Neural progenitor cell (in vitro differentiated cells): ENCODE measurements at regions not wholly inside any gene's neighbourhood (a gene's known extent, or its start where the extent isn't known, plus 50 kb on each side); places are given as distances from the start of the nearest gene placed in this dataset.

Experiments
- DNase-seq: peaks from one replicate; pipeline ENCODE4 v3.0.0-alpha.2; 2016; ENCODE audit warnings: low spot score
- H2AFZ ChIP-seq: fragments of 200-600 bp; sonication (generic); replicated peaks from 2 replicates; pipeline ENCODE4 v1.6.1; 2016; ENCODE audit warnings: antibody characterized with exemption
- H3F3A ChIP-seq: fragments of 200-600 bp; sonication (generic); 2 replicates; pipeline ENCODE4 v1.6.1; 2016; ENCODE audit warnings: antibody characterized with exemption, low read depth
- H3K27ac ChIP-seq: fragments of 200-600 bp; sonication (generic); 2 replicates; pipeline ENCODE4 v1.5.1; 2016; ENCODE audit warnings: mild to moderate bottlenecking
- H3K27me3 ChIP-seq: fragments of 200-600 bp; sonication (generic); 2 replicates; pipeline ENCODE4 v1.6.1; 2016; ENCODE audit warnings: mild to moderate bottlenecking, moderate library complexity
- H3K36me3 ChIP-seq: fragments of 200-600 bp; sonication (generic); 2 replicates; pipeline ENCODE4 v1.5.1; 2016
- H3K4me1 ChIP-seq: fragments of 200-600 bp; sonication (generic); 2 replicates; pipeline ENCODE4 v1.6.1; 2016; ENCODE audit warnings: mixed run types
- H3K4me2 ChIP-seq: fragments of 200-600 bp; sonication (generic); 2 replicates; pipeline ENCODE4 v1.6.1; 2016
- H3K4me3 ChIP-seq: fragments of 200-600 bp; sonication (generic); 2 replicates; pipeline ENCODE4 v1.5.1; 2016
- H3K79me2 ChIP-seq: fragments of 200-600 bp; sonication (generic); 2 replicates; pipeline ENCODE4 v1.6.1; 2016; ENCODE audit warnings: low read depth
- H3K9ac ChIP-seq: fragments of 200-600 bp; sonication (generic); 2 replicates; pipeline ENCODE4 v1.6.1; 2016
- H3K9me3 ChIP-seq: fragments of 200-600 bp; sonication (generic); 2 replicates; pipeline ENCODE4 v1.5.1; 2016; ENCODE audit warnings: low read depth
- H4K20me1 ChIP-seq: fragments of 200-600 bp; sonication (generic); 2 replicates; pipeline ENCODE4 v1.6.1; 2016; ENCODE audit warnings: low read depth
- H3K27ac Mint-ChIP-seq: 3 replicates; pipeline ENCODE4 v1.8.0; 2021; ENCODE audit warnings: mixed read lengths
- H3K27me3 Mint-ChIP-seq: 2 replicates; pipeline ENCODE4 v1.8.0; 2022; ENCODE audit warnings: low read depth, mild to moderate bottlenecking, inconsistent platforms, moderate library complexity, mixed read lengths; ENCODE audit not compliant: insufficient read depth
- H3K36me3 Mint-ChIP-seq: 3 replicates; pipeline ENCODE4 v1.8.0; 2021; ENCODE audit warnings: mixed read lengths
- H3K4me1 Mint-ChIP-seq: 3 replicates; pipeline ENCODE4 v1.8.0; 2021; ENCODE audit warnings: mixed read lengths
- H3K4me3 Mint-ChIP-seq: 3 replicates; pipeline ENCODE4 v1.8.0; 2021; ENCODE audit warnings: mild to moderate bottlenecking, moderate library complexity, mixed read lengths
- H3K9me3 Mint-ChIP-seq: 3 replicates; pipeline ENCODE4 v1.8.0; 2020; ENCODE audit warnings: mixed read lengths
- CTCF ChIP-seq: fragments of 200-600 bp; sonication (generic); IDR thresholded peaks from 2 replicates; pipeline ENCODE4 v1.5.1; 2017; ENCODE audit warnings: antibody characterized with exemption, mild to moderate bottlenecking
- EZH2 ChIP-seq: fragments of 200-600 bp; sonication (generic); IDR thresholded peaks from 2 replicates; pipeline ENCODE4 v1.6.1; 2017; ENCODE audit warnings: antibody characterized with exemption, mild to moderate bottlenecking, moderate library complexity
- EZH2phosphoT487 ChIP-seq: fragments of 200-600 bp; sonication (generic); IDR thresholded peaks from 2 replicates; pipeline ENCODE4 v1.6.1; 2017; ENCODE audit warnings: antibody characterized with exemption

GRCh38 chr9:105172436-105172835 is 72.0 kb upstream of the SLC44A1 start:
- Histone ChIP-seq H4K20me1 (no peaks in the 10 kb centered on the region), H3K79me2 (no peaks in the 10 kb centered on the region), H3K4me2 (no peak overlapping the region), H3K9me3 (no peaks in the 10 kb centered on the region), H3K4me3 (no peak overlapping the region), H3K27ac (no peak overlapping the region), H3F3A (peaks cover 12% of the 10 kb centered on the region), H2AFZ (no peak overlapping the region), H3K4me1 (peaks cover 20% of the 10 kb centered on the region), H3K36me3 (no peaks in the 10 kb centered on the region), H3K9ac (no peak overlapping the region), H3K27me3 (no peaks in the 10 kb centered on the region)
- H3K36me3 Mint-ChIP-seq: no peaks in the 10 kb centered on the region
- no peak overlapping the region for H3K27ac Mint-ChIP-seq
- no peaks in the 10 kb centered on the region for H3K9me3 Mint-ChIP-seq
- no peak for DNase-seq
- no peak overlapping the region for H3K4me3 Mint-ChIP-seq
- TF ChIP-seq EZH2: no peak
- TF ChIP-seq CTCF: no peak
- no peak for TF ChIP-seq EZH2phosphoT487
- peaks cover 12% of the 10 kb centered on the region for H3K4me1 Mint-ChIP-seq
- H3K27me3 Mint-ChIP-seq: peaks cover 3% of the 10 kb centered on the region

- no peak for TF ChIP-seq EZH2phosphoT487
- TF ChIP-seq CTCF: no peak
- no peak for TF ChIP-seq EZH2
- Histone ChIP-seq H3K27me3 (no peaks in the 10 kb centered on the region), H4K20me1 (no peaks in the 10 kb centered on the region), H2AFZ (no peak overlapping the region), H3F3A (peaks cover 12% of the 10 kb centered on the region), H3K4me1 (peaks cover 20% of the 10 kb centered on the region), H3K9me3 (no peaks in the 10 kb centered on the region), H3K79me2 (no peaks in the 10 kb centered on the region), H3K4me3 (no peak overlapping the region), H3K4me2 (peak overlapping the region; percentile 20), H3K36me3 (no peaks in the 10 kb centered on the region), H3K27ac (no peak overlapping the region), H3K9ac (no peak overlapping the region)
- H3K4me1 Mint-ChIP-seq: peaks cover 12% of the 10 kb centered on the region
- no peak overlapping the region for H3K27ac Mint-ChIP-seq
- H3K4me3 Mint-ChIP-seq: no peak overlapping the region
- H3K36me3 Mint-ChIP-seq: no peaks in the 10 kb centered on the region
- H3K27me3 Mint-ChIP-seq: peaks cover 2% of the 10 kb centered on the region
- peak; percentile 74 for DNase-seq
- H3K9me3 Mint-ChIP-seq: no peaks in the 10 kb centered on the region
Observed at GRCh38 chr9:105173306-105173705, 71.1 kb upstream of the SLC44A1 start.

GRCh38 chr9:105173826-105174225 is 70.6 kb upstream of the SLC44A1 start:
- no peak overlapping the region for H3K27ac ChIP-seq
- no peaks in the 10 kb centered on the region for H3K79me2 ChIP-seq
- peaks cover 12% of the 10 kb centered on the region for H3F3A ChIP-seq
- no peak overlapping the region for H3K9ac ChIP-seq
- peaks cover 20% of the 10 kb centered on the region for H3K4me1 ChIP-seq
- H3K27me3 Mint-ChIP-seq: peaks cover 2% of the 10 kb centered on the region
- H3K36me3 ChIP-seq: no peaks in the 10 kb centered on the region
- H3K9me3 ChIP-seq: no peaks in the 10 kb centered on the region
- no peaks in the 10 kb centered on the region for H3K36me3 Mint-ChIP-seq
- TF ChIP-seq EZH2phosphoT487 (no peak), CTCF (no peak), EZH2 (no peak)
- no peak overlapping the region for H3K27ac Mint-ChIP-seq
- H3K4me3 ChIP-seq: no peak overlapping the region
- H3K4me2 ChIP-seq: peak overlapping the region; percentile 20
- H4K20me1 ChIP-seq: no peaks in the 10 kb centered on the region
- H3K27me3 ChIP-seq: no peaks in the 10 kb centered on the region
- DNase-seq: no peak
- H3K4me1 Mint-ChIP-seq: peaks cover 12% of the 10 kb centered on the region
- no peaks in the 10 kb centered on the region for H3K9me3 Mint-ChIP-seq
- H3K4me3 Mint-ChIP-seq: no peak overlapping the region
- no peak overlapping the region for H2AFZ ChIP-seq

- no peak overlapping the region for H3K9ac ChIP-seq
- no peak overlapping the region for H3K4me3 ChIP-seq
- H3K79me2 ChIP-seq: no peaks in the 10 kb centered on the region
- Mint-ChIP-seq H3K27ac (no peak overlapping the region), H3K4me3 (no peak overlapping the region), H3K4me1 (peaks cover 9% of the 10 kb centered on the region), H3K9me3 (no peaks in the 10 kb centered on the region), H3K36me3 (no peaks in the 10 kb centered on the region), H3K27me3 (peaks cover 2% of the 10 kb centered on the region)
- no peaks in the 10 kb centered on the region for H3K36me3 ChIP-seq
- no peaks in the 10 kb centered on the region for H4K20me1 ChIP-seq
- no peak for DNase-seq
- TF ChIP-seq CTCF (no peak), EZH2phosphoT487 (no peak), EZH2 (no peak)
- H3K4me2 ChIP-seq: no peak overlapping the region
- H3K27ac ChIP-seq: no peak overlapping the region
- H3K4me1 ChIP-seq: peaks cover 20% of the 10 kb centered on the region
- peaks cover 12% of the 10 kb centered on the region for H3F3A ChIP-seq
- no peaks in the 10 kb centered on the region for H3K27me3 ChIP-seq
- no peak overlapping the region for H2AFZ ChIP-seq
- H3K9me3 ChIP-seq: no peaks in the 10 kb centered on the region
Observed at GRCh38 chr9:105176194-105176593, 68.3 kb upstream of the SLC44A1 start.
